OCI-LY7 (cell line): ENCODE measurements at regions not wholly inside any gene's neighbourhood (a gene's known extent, or its start where the extent isn't known, plus 50 kb on each side); places are given as distances from the start of the nearest gene placed in this dataset.
"Not testable (repeated sequence)": the region's sequence is repeated elsewhere in the genome, so short reads cannot be mapped to it uniquely, and the experiment has no call there.

Experiments used
- BruUV-seq: library from RNA; stranded (reverse); fragments of 400-500 nt; replicated peaks from 2 replicates; lab custom pipeline; 2021; lab: Mats Ljungman, UMichigan
- CTCF ChIA-PET: fragments of 300-600 bp; sonication (Branson Sonifier 250); formaldehyde crosslinking; loops from one replicate; lab custom pipeline; 2022; ENCODE audit warnings: antibody characterized with exemption; ENCODE audit not compliant: unreplicated experiment; lab: Charles Lee
- POLR2A ChIA-PET: fragments of 300-600 bp; sonication (Branson Sonifier 250); formaldehyde crosslinking; loops from one replicate; lab custom pipeline; 2022; ENCODE audit warnings: antibody characterized with exemption; lab: Charles Lee
- DNase-seq: peaks from one replicate; pipeline ENCODE4 v3.0.0-alpha.2; 2015; ENCODE audit warnings: low spot score
- H2AFZ ChIP-seq: fragments of 200-600 bp; sonication (generic), shearing (Covaris generic); 2 replicates; pipeline ENCODE4 v1.6.1; 2014; ENCODE audit warnings: mild to moderate bottlenecking, antibody characterized with exemption, low read length, moderate library complexity
- H3K27ac ChIP-seq: fragments of 200-600 bp; sonication (generic); 2 replicates; pipeline ENCODE4 v1.5.1; 2014; ENCODE audit warnings: mixed run types, low read depth, mild to moderate bottlenecking, moderate library complexity, low read length, inconsistent platforms; ENCODE audit not compliant: poor library complexity, severe bottlenecking
- H3K36me3 ChIP-seq: fragments of 200-600 bp; sonication (generic); 2 replicates; pipeline ENCODE4 v1.6.1; 2014; ENCODE audit warnings: mild to moderate bottlenecking, antibody characterized with exemption, low read length, moderate library complexity, mixed read lengths; ENCODE audit not compliant: insufficient read depth
- H3K4me1 ChIP-seq: fragments of 200-600 bp; sonication (generic); 2 replicates; pipeline ENCODE4 v1.5.1; 2014; ENCODE audit warnings: mild to moderate bottlenecking, low read length; ENCODE audit not compliant: insufficient read depth, poor library complexity, severe bottlenecking
- H3K4me2 ChIP-seq: fragments of 200-600 bp; sonication (generic); 2 replicates; pipeline ENCODE4 v1.6.1; 2014; ENCODE audit warnings: mild to moderate bottlenecking, low read length
- H3K4me3 ChIP-seq: fragments of 200-600 bp; sonication (generic); 2 replicates; pipeline ENCODE4 v1.5.1; 2014; ENCODE audit warnings: mild to moderate bottlenecking, low read depth, low read length; ENCODE audit not compliant: poor library complexity, severe bottlenecking
- H3K79me2 ChIP-seq: fragments of 200-600 bp; sonication (generic); 2 replicates; pipeline ENCODE4 v1.6.1; 2016; ENCODE audit warnings: low read depth, mild to moderate bottlenecking, low read length, moderate library complexity, mixed read lengths; ENCODE audit not compliant: insufficient read depth
- H3K9me2 ChIP-seq: fragments of 200-600 bp; sonication (generic); 2 replicates; pipeline ENCODE4 v1.6.1; 2016; ENCODE audit warnings: mild to moderate bottlenecking, low read length, mixed read lengths; ENCODE audit not compliant: insufficient read depth
- H3K9me3 ChIP-seq: fragments of 200-600 bp; sonication (generic); 2 replicates; pipeline ENCODE4 v1.6.1; 2014; ENCODE audit warnings: mild to moderate bottlenecking, mixed run types, low read length, mixed read lengths
- H4K20me1 ChIP-seq: fragments of 200-600 bp; sonication (generic); 2 replicates; pipeline ENCODE4 v1.6.1; 2014; ENCODE audit warnings: mild to moderate bottlenecking, antibody characterized with exemption, low read length, moderate library complexity, mixed read lengths; ENCODE audit not compliant: insufficient read depth
- EZH2phosphoT487 ChIP-seq: fragments of 200-600 bp; sonication (generic); IDR thresholded peaks from 2 replicates; pipeline ENCODE4 v1.6.1; 2018; ENCODE audit warnings: low read depth, borderline replicate concordance, mild to moderate bottlenecking, mixed run types, antibody characterized with exemption, low read length, moderate library complexity, mixed read lengths
- intact Hi-C: fragments of 100-400 bp; cut with micrococcal nuclease; formaldehyde crosslinking; loops from one replicate; pipeline ENCODE4 v1.10.0; 2022; ENCODE audit not compliant: unreplicated experiment
- TF ChIP-seq, protein P1 (sequence below): fragments of 200-600 bp; sonication (generic); conservative IDR thresholded peaks from 2 replicates; pipeline ENCODE4 v1.5.1; 2014; ENCODE audit warnings: mild to moderate bottlenecking, antibody characterized with exemption, low read length, moderate library complexity, mixed read lengths

DNA sequence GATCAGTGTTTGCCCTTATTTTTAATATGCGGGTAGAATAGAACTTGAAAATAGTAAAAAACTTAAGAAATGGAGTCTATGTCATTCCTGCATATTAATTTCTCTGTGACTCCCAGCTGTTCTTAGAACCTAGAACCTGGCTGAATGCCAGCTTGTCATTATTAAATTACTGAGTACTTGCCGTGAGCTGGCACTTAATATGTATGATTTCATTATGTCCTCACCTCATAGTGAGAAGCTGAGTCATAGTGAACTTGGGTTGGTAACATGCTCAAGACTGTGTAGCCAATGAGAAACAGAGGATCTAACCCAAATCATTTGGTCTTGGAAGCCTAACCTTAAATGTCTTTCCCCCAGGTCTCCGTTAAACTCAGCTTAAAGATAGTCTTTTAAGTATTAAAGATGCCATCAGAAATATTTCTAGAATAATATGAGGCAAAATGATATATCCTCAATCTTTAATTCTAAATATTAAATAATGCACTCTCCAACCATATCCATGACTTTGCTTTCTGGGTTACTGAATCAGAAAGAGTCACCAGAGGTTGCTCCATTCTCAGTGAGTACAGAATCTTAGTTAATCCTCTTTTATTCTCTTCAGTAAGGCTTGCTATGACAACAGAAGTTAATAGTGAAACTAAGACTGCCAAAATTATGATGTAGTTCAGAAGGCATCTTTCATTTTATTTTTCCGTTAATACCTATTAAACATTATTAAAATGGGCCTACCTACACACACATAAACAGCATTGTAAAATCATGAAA, 58.6 kb upstream of the TLL1 start:
- H3K4me2 ChIP-seq: no peak overlapping the region
- H3K79me2 ChIP-seq: no peaks in the 10 kb centered on the region
- no TSS peak for BruUV-seq
- no peaks in the 10 kb centered on the region for H3K36me3 ChIP-seq
- no peak overlapping the region for H3K4me3 ChIP-seq
- H3K4me1 ChIP-seq: no peaks in the 10 kb centered on the region
- TF ChIP-seq EZH2phosphoT487: no peak
- TF ChIP-seq, protein P1, sequence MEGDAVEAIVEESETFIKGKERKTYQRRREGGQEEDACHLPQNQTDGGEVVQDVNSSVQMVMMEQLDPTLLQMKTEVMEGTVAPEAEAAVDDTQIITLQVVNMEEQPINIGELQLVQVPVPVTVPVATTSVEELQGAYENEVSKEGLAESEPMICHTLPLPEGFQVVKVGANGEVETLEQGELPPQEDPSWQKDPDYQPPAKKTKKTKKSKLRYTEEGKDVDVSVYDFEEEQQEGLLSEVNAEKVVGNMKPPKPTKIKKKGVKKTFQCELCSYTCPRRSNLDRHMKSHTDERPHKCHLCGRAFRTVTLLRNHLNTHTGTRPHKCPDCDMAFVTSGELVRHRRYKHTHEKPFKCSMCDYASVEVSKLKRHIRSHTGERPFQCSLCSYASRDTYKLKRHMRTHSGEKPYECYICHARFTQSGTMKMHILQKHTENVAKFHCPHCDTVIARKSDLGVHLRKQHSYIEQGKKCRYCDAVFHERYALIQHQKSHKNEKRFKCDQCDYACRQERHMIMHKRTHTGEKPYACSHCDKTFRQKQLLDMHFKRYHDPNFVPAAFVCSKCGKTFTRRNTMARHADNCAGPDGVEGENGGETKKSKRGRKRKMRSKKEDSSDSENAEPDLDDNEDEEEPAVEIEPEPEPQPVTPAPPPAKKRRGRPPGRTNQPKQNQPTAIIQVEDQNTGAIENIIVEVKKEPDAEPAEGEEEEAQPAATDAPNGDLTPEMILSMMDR: no peak
- CTCF ChIA-PET: no interaction called here
- no peak for DNase-seq
- no peak overlapping the region for H2AFZ ChIP-seq
- H3K9me3 ChIP-seq: no peaks in the 10 kb centered on the region
- H3K27ac ChIP-seq: no peak overlapping the region
- no peaks in the 10 kb centered on the region for H4K20me1 ChIP-seq
- no peaks in the 10 kb centered on the region for H3K9me2 ChIP-seq
- intact Hi-C loops: no loop called here
- POLR2A ChIA-PET: no interaction called here

DNA sequence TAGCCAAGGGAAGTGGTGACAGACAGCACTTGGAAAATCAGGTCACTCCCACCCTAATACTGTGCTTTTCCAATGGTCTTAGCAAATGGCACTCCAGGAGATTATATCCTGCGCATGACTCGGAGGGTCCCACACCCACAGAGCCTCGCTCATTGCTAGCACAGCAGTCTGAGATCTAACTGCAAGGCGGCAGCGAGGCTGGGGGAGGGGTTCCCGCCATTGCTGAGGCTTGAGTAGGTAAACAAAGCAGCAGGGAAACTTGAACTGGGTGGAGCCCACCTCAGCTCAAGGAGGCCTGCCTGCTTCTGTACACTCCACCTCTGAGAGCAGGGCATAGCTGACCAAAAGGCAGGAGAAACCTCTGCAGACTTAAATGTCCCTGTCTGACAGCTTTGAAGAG, 53.9 kb upstream of the TLL1 start:
- H3K9me2 ChIP-seq, H3K4me3 ChIP-seq, CTCF ChIA-PET, intact Hi-C loops, H3K4me2 ChIP-seq, H3K79me2 ChIP-seq, H4K20me1 ChIP-seq, POLR2A ChIA-PET, DNase-seq, H3K36me3 ChIP-seq, H3K4me1 ChIP-seq, BruUV-seq, H2AFZ ChIP-seq, H3K27ac ChIP-seq, H3K9me3 ChIP-seq: not testable (repeated sequence)
